Lung (tissue), 11 donors: ENCODE measurements at regions not wholly inside any gene's neighbourhood (a gene's known extent, or its start where the extent isn't known, plus 50 kb on each side); places are given as distances from the start of the nearest gene placed in this dataset.

Experiments
- ATAC-seq: fragments of 200-7000 bp; cut with Tn5 transposase; one replicate; pipeline ENCODE4 v1.9.1; 2020; ENCODE audit warnings: moderate number of reproducible peaks; ENCODE audit not compliant: insufficient read depth, low FRiP score
- DNase-seq, 3 donors: peaks; one replicate each; pipeline ENCODE4 v3.0.0-alpha.2; 2013 to 2017
- H3K27ac ChIP-seq, 2 donors: one replicate each; pipeline ENCODE4 v1.5.1; 2013; ENCODE audit warnings: mild to moderate bottlenecking in 2 of 2, moderate library complexity in 2 of 2, control low read depth in 1 of 2, inconsistent platforms in 1 of 2, low read depth in 1 of 2, low read length in 1 of 2
- H3K27me3 ChIP-seq, 3 donors: one replicate each; pipeline ENCODE4 v1.5.1; 2013; ENCODE audit warnings: low read length in 2 of 3; ENCODE audit not compliant: control insufficient read depth in 3 of 3, insufficient read depth in 3 of 3
- H3K36me3 ChIP-seq, 4 donors: one replicate each; pipeline ENCODE4 v1.5.1; 2013; ENCODE audit warnings: low read length in 4 of 4, mild to moderate bottlenecking in 1 of 4, moderate library complexity in 1 of 4; ENCODE audit not compliant: control insufficient read depth in 4 of 4, insufficient read depth in 4 of 4
- H3K4me1 ChIP-seq, 5 donors: one replicate each; pipeline ENCODE4 v1.5.1; 2013; ENCODE audit warnings: low read length in 5 of 5, mild to moderate bottlenecking in 2 of 5, moderate library complexity in 1 of 5; ENCODE audit not compliant: control insufficient read depth in 5 of 5, insufficient read depth in 5 of 5
- H3K4me3 ChIP-seq: one replicate; pipeline ENCODE4 v1.5.1; 2013; ENCODE audit warnings: mild to moderate bottlenecking, control low read depth, moderate library complexity
- H3K9ac ChIP-seq, 2 donors: one replicate each; pipeline ENCODE4 v1.5.1; 2013; ENCODE audit warnings: low read length in 2 of 2, control low read depth in 1 of 2; ENCODE audit not compliant: insufficient read depth in 1 of 2
- H3K9me3 ChIP-seq, 4 donors: one replicate each; pipeline ENCODE4 v1.5.1; 2013; ENCODE audit warnings: low read length in 3 of 4, mild to moderate bottlenecking in 1 of 4, moderate library complexity in 1 of 4; ENCODE audit not compliant: control insufficient read depth in 4 of 4, insufficient read depth in 3 of 4
- CTCF ChIP-seq: IDR thresholded peaks from 2 replicates; pipeline ENCODE4 v1.5.1; 2012; ENCODE audit warnings: mild to moderate bottlenecking; ENCODE audit errors: control extremely low read depth, extremely low read depth
- WGBS, 2 donors: extraction: QIAGEN DNeasy Blood & Tissue Kit; methylation state at CpG; one replicate each; pipeline ENCODE4 v1.1.7; 2013; 5-methylcytosine and 5-hydroxymethylcytosine counted together
- donor health status: control.
- donor health status: control.
- donor health status: Bipolar disorder and iron deficiency.
- donor health status: healthy.
- donor health status: DM: yes; HTN: yes; CAD: no.

- Histone ChIP-seq H3K9ac (no peak overlapping the region), H3K4me1 (no peaks in the 10 kb centered on the region), H3K27me3 (no peaks in the 10 kb centered on the region), H3K4me3 (no peak overlapping the region), H3K27ac (no peak overlapping the region), H3K36me3 (no peaks in the 10 kb centered on the region), H3K9me3 (no peaks in the 10 kb centered on the region)
- ATAC-seq, result no peak
- DNase-seq, result no peak
- 87 to 88% methylated on average over 9 of the region's 9 CpGs for WGBS, 2 donors
- TF ChIP-seq CTCF, result no peak
Measured at GRCh38 chr10:58115218-58116050, 152.3 kb downstream of the IPMK start.

DNA sequence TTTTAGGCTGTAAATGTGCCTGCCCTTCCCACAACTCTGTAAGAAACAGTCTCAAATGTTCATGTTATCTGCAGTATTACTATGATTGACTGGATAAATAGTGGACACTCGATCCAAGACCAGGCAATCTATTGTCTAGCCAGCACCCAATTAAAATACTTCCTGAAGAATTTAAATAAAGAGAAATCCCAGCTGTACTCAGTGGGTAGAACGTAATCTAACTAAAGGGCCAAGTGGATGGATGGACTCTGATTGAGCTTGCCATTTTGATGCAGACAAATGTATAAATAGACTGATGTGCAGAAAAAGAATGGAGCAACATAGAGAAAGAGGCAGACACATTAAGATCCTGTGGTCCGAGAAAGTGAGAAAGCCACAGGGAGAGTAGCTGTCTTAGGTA, 158.0 kb downstream of the IPMK start:
- 54 to 78% methylated on average over 3 of the region's 3 CpGs for WGBS, 2 donors
- no peaks in the 10 kb centered on the region for H3K36me3 ChIP-seq
- H3K9me3 ChIP-seq, result peaks cover 0 to 6% (median 0%) of the 10 kb centered on the region in 4 donors
- TF ChIP-seq CTCF, result no peak
- no peaks in the 10 kb centered on the region for H3K4me1 ChIP-seq
- no peak overlapping the region for H3K4me3 ChIP-seq
- H3K27ac ChIP-seq, result no peak overlapping the region
- no peaks in the 10 kb centered on the region for H3K27me3 ChIP-seq
- no peak for DNase-seq
- ATAC-seq, result no peak
- no peak overlapping the region for H3K9ac ChIP-seq

GRCh38 chr10:58107506-58107905, 160.2 kb downstream of the IPMK start:
- H3K9ac ChIP-seq, result no peak overlapping the region
- TF ChIP-seq CTCF, result no peak
- H3K4me3 ChIP-seq, result no peak overlapping the region
- DNase-seq (no peak), ATAC-seq (no peak)
- H3K36me3 ChIP-seq, result no peaks in the 10 kb centered on the region
- peaks cover 0 to 6% (median 0%) of the 10 kb centered on the region in 4 donors for H3K9me3 ChIP-seq
- no peaks in the 10 kb centered on the region for H3K4me1 ChIP-seq
- H3K27ac ChIP-seq, result no peak overlapping the region
- no peaks in the 10 kb centered on the region for H3K27me3 ChIP-seq
- WGBS, 2 donors, result 87 to 98% methylated on average over 2 of the region's 2 CpGs
